Fibroblast of lung (primary cell): ENCODE measurements at regions not wholly inside any gene's neighbourhood (a gene's known extent, or its start where the extent isn't known, plus 50 kb on each side); places are given as distances from the start of the nearest gene placed in this dataset.

Experiments used
- DNase-seq, 2 donors: peaks; one replicate each; pipeline versions ENCODE4 v3.0.0 to v3.0.0-alpha.2; 2010; ENCODE audit warnings: low read depth in 2 of 2
- H2AFZ ChIP-seq: 2 replicates; pipeline ENCODE4 v1.5.1; 2012; ENCODE audit warnings: low read length, control low read depth, inconsistent platforms
- H3K27ac ChIP-seq: 2 replicates; pipeline ENCODE4 v1.5.1; 2011; ENCODE audit warnings: low read length, control low read depth; ENCODE audit not compliant: insufficient read depth
- H3K27me3 ChIP-seq: 2 replicates; pipeline ENCODE4 v1.5.1; 2011; ENCODE audit warnings: mild to moderate bottlenecking, low read length; ENCODE audit not compliant: control insufficient read depth, insufficient read depth
- H3K36me3 ChIP-seq: 2 replicates; pipeline ENCODE4 v1.5.1; 2011; ENCODE audit warnings: low read length; ENCODE audit not compliant: control insufficient read depth, insufficient read depth
- H3K4me1 ChIP-seq: 2 replicates; pipeline ENCODE4 v1.5.1; 2011; ENCODE audit warnings: low read length; ENCODE audit not compliant: control insufficient read depth, insufficient read depth; ENCODE audit errors: extremely low read depth
- H3K4me2 ChIP-seq: 2 replicates; pipeline ENCODE4 v1.5.1; 2011; ENCODE audit warnings: low read length, control low read depth; ENCODE audit not compliant: insufficient read depth; ENCODE audit errors: extremely low read depth
- H3K4me3 ChIP-seq, 4 experiments: fragments of 200-600 bp in 1 of 4; sonication (generic) in 1 of 4; replicated peaks in 1 of 4; 2 replicates each; pipeline ENCODE4 v1.5.1; 2011 to 2016; ENCODE audit warnings: low read length in 4 of 4, low read depth in 3 of 4, mild to moderate bottlenecking in 3 of 4, control low read depth in 2 of 4, inconsistent platforms in 1 of 4, mixed read lengths in 1 of 4; ENCODE audit not compliant: insufficient read depth in 1 of 4; ENCODE audit errors: control extremely low read depth in 1 of 4
- H3K79me2 ChIP-seq: 2 replicates; pipeline ENCODE4 v1.5.1; 2012; ENCODE audit warnings: mild to moderate bottlenecking, low read length, inconsistent platforms; ENCODE audit not compliant: control insufficient read depth, insufficient read depth
- H3K9ac ChIP-seq: 2 replicates; pipeline ENCODE4 v1.5.1; 2011; ENCODE audit warnings: mild to moderate bottlenecking, low read length, control low read depth; ENCODE audit not compliant: insufficient read depth
- H3K9me3 ChIP-seq: 2 replicates; pipeline ENCODE4 v1.5.1; 2012; ENCODE audit warnings: low read depth, low read length; ENCODE audit not compliant: control insufficient read depth, insufficient read depth
- H4K20me1 ChIP-seq: 2 replicates; pipeline ENCODE4 v1.5.1; 2011; ENCODE audit warnings: low read length; ENCODE audit not compliant: control insufficient read depth, insufficient read depth; ENCODE audit errors: extremely low read depth
- EZH2 ChIP-seq: IDR thresholded peaks from 2 replicates; pipeline ENCODE4 v1.5.1; 2012; ENCODE audit warnings: low read length, control low read depth, mild to moderate bottlenecking; ENCODE audit errors: missing control alignments
- TF ChIP-seq, protein P1 (sequence below), 2 donors: IDR thresholded peaks in 1 of 2; conservative IDR thresholded peaks in 1 of 2; 1 replicate in 1 of 2; 2 replicates in 1 of 2; pipeline ENCODE4 v1.5.1; 2011 to 2012; ENCODE audit warnings: low read length in 2 of 2, control low read depth in 1 of 2, inconsistent platforms in 1 of 2, low read depth in 1 of 2, mild to moderate bottlenecking in 1 of 2

DNA sequence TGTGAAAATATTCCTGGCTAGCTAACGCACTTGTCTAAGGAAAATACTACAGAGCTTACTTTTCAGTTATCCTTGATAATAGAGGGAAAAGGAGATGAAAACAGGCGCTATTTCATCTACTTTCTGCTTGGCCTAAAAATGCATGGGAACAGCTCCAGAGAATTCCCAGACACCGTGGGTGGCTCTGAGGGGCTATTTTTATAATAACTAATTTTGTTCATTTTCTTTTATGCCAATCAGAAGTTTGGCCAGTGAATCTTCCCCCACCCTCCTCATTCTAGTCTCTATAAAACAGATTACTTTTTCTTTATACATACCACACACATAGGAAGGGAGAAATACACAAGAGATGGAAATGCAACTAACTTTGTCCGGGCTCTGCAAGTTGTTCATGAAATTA lies 322.9 kb downstream of the SETD4 start:
- H3K27me3 ChIP-seq: no peaks in the 10 kb centered on the region
- no peaks in the 10 kb centered on the region for H3K79me2 ChIP-seq
- H3K36me3 ChIP-seq: no peaks in the 10 kb centered on the region
- no peak overlapping the region for H3K27ac ChIP-seq
- H4K20me1 ChIP-seq: no peaks in the 10 kb centered on the region
- H2AFZ ChIP-seq: no peak overlapping the region
- H3K9ac ChIP-seq: no peak overlapping the region
- H3K4me1 ChIP-seq: no peaks in the 10 kb centered on the region
- no peaks in the 10 kb centered on the region for H3K9me3 ChIP-seq
- H3K4me2 ChIP-seq: no peak overlapping the region
- TF ChIP-seq EZH2: no peak
- no peak overlapping the region for H3K4me3 ChIP-seq
- no peak for DNase-seq

DNA sequence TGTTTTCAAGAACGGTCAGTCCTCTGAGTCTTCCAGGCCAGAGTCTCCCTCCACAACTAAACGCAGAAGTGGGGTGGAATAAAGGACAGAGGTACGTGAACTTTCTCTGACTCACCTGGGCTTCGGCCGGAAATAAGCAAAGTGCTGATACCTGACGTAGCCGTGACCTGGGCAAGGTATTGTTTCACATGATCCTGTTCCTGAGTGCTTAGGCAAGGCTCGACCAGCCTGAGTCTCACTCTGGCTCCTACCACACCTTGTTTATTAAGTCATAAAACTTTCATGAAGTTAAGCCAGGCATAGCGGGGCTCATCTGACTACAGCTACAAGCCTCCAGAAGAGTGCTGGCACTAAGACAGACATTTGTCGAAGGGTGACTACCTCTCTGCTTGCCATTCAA lies 327.5 kb downstream of the SETD4 start:
- no peak for TF ChIP-seq EZH2
- TF ChIP-seq, protein P1, sequence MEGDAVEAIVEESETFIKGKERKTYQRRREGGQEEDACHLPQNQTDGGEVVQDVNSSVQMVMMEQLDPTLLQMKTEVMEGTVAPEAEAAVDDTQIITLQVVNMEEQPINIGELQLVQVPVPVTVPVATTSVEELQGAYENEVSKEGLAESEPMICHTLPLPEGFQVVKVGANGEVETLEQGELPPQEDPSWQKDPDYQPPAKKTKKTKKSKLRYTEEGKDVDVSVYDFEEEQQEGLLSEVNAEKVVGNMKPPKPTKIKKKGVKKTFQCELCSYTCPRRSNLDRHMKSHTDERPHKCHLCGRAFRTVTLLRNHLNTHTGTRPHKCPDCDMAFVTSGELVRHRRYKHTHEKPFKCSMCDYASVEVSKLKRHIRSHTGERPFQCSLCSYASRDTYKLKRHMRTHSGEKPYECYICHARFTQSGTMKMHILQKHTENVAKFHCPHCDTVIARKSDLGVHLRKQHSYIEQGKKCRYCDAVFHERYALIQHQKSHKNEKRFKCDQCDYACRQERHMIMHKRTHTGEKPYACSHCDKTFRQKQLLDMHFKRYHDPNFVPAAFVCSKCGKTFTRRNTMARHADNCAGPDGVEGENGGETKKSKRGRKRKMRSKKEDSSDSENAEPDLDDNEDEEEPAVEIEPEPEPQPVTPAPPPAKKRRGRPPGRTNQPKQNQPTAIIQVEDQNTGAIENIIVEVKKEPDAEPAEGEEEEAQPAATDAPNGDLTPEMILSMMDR (conservative IDR thresholded peaks at IDR 0.05 in 1 of 2, IDR thresholded peaks at IDR 0.05 in 1 of 2; ENCODE audit: low read depth in 1 of 2, low read length in 2 of 2): no peak
- Histone ChIP-seq H3K4me3 (no peak overlapping the region), H3K9me3 (no peaks in the 10 kb centered on the region), H4K20me1 (no peaks in the 10 kb centered on the region), H3K9ac (no peak overlapping the region), H2AFZ (no peak overlapping the region), H3K4me1 (no peaks in the 10 kb centered on the region), H3K79me2 (no peaks in the 10 kb centered on the region), H3K27ac (no peak overlapping the region), H3K4me2 (no peak overlapping the region), H3K36me3 (no peaks in the 10 kb centered on the region), H3K27me3 (no peaks in the 10 kb centered on the region)
- no peak for DNase-seq

DNA sequence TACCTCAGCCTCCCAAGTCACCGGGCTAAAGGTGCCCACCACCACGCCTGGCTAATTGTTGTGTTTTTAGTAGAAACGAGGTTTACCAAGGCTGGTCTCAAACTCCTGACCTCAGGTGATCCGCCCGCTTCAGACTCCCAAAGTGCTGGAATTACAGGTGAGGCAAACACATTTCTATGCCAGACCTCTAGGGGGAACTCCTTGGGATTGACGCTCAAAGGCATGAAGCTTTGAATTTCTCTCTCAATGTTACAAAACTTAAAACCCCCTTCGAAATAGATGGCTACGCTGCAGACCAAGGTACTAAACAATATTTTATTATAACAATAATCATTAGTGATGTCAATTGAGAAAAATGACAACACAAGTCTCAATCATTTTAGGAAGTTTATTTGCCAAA lies 330.0 kb downstream of the SETD4 start:
- H3K4me2 ChIP-seq: no peak overlapping the region
- H3K79me2 ChIP-seq: no peaks in the 10 kb centered on the region
- H3K9ac ChIP-seq: no peak overlapping the region
- H4K20me1 ChIP-seq: no peaks in the 10 kb centered on the region
- no peak overlapping the region for H2AFZ ChIP-seq
- no peaks in the 10 kb centered on the region for H3K4me1 ChIP-seq
- no peak overlapping the region for H3K4me3 ChIP-seq
- no peak for DNase-seq
- no peak for TF ChIP-seq EZH2
- TF ChIP-seq, protein P1 (conservative IDR thresholded peaks at IDR 0.05 in 1 of 2, IDR thresholded peaks at IDR 0.05 in 1 of 2; ENCODE audit: low read depth in 1 of 2, low read length in 2 of 2): no peak
- H3K9me3 ChIP-seq: no peaks in the 10 kb centered on the region
- no peaks in the 10 kb centered on the region for H3K36me3 ChIP-seq
- H3K27ac ChIP-seq: no peak overlapping the region
- H3K27me3 ChIP-seq: no peaks in the 10 kb centered on the region

DNA sequence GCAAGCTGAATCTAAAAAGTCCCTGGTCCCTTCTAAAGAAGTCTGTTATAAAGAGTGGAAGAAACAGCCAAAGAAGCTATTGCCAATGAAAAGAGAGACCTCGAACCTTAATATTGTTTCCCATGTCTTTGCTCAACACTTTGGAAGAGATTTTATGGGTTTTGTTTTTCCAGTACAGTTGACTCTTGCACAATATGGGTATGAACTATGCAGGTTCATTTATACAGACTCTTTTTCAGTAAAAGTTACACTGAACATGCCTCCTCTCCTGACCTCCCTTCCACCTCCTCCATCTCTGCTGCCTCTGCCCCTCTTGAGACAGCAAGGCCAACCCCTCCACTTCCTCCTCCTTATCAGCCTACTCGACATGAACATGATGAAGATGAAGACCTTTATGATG lies 332.5 kb downstream of the SETD4 start:
- H3K4me2 ChIP-seq: no peak overlapping the region
- H3K36me3 ChIP-seq: no peaks in the 10 kb centered on the region
- no peak overlapping the region for H2AFZ ChIP-seq
- H4K20me1 ChIP-seq: no peaks in the 10 kb centered on the region
- no peaks in the 10 kb centered on the region for H3K79me2 ChIP-seq
- H3K4me3 ChIP-seq: no peak overlapping the region
- no peak for DNase-seq
- TF ChIP-seq, protein P1 (conservative IDR thresholded peaks at IDR 0.05 in 1 of 2, IDR thresholded peaks at IDR 0.05 in 1 of 2; ENCODE audit: low read depth in 1 of 2, low read length in 2 of 2): no peak
- TF ChIP-seq EZH2: no peak
- H3K27ac ChIP-seq: no peak overlapping the region
- H3K9ac ChIP-seq: no peak overlapping the region
- no peaks in the 10 kb centered on the region for H3K27me3 ChIP-seq
- no peaks in the 10 kb centered on the region for H3K9me3 ChIP-seq
- H3K4me1 ChIP-seq: no peaks in the 10 kb centered on the region
